ENCODE measurements at regions not wholly inside any gene's neighbourhood (a gene's known extent, or its start where the extent isn't known, plus 50 kb on each side); places are given as distances from the start of the nearest gene placed in this dataset.

- no peak for TF ChIP-seq YY1 (IDR thresholded peaks at IDR 0.05; ENCODE audit: insufficient read depth, insufficient read length)
- no peak for TF ChIP-seq ZNF274 (IDR thresholded peaks at IDR 0.05; ENCODE audit: low read depth, low read length)
- no peak for TF ChIP-seq SUZ12 (IDR thresholded peaks at IDR 0.05; ENCODE audit: extremely low read depth, insufficient read depth, insufficient read length)
These were observed 364.9 kb downstream of the IRS1 start for GRCh38 chr2:226434702-226435101.
